ENCODE measurements at regions not wholly inside any gene's neighbourhood (a gene's known extent, or its start where the extent isn't known, plus 50 kb on each side); places are given as distances from the start of the nearest gene placed in this dataset.

GRCh38 chr14:55805250-55805649, 225.2 kb downstream of the KTN1 start:
- no peak for TF ChIP-seq CTCF (IDR thresholded peaks at IDR 0.05; ENCODE audit: low read depth, low read length)
- no peak for DNase-seq (ENCODE audit: extremely low read depth, low read depth)

GRCh38 chr14:55807053-55807880, 227.3 kb downstream of the KTN1 start:
- DNase-seq (ENCODE audit: extremely low read depth, low read depth) = no peak
- TF ChIP-seq CTCF (IDR thresholded peaks at IDR 0.05; ENCODE audit: low read depth, low read length) = no peak

- no peak for DNase-seq (ENCODE audit: extremely low read depth, low read depth)
- TF ChIP-seq CTCF (IDR thresholded peaks at IDR 0.05; ENCODE audit: low read depth, low read length) = no peak
Measured at GRCh38 chr14:55807881-55808379, 227.9 kb downstream of the KTN1 start.

- TF ChIP-seq CTCF (IDR thresholded peaks at IDR 0.05; ENCODE audit: low read depth, low read length) = no peak
- DNase-seq (ENCODE audit: extremely low read depth, low read depth) = no peak
Measured at GRCh38 chr14:55813630-55814029, 233.6 kb downstream of the KTN1 start.

- no peak for TF ChIP-seq CTCF (IDR thresholded peaks at IDR 0.05; ENCODE audit: low read depth, low read length)
- no peak for DNase-seq (ENCODE audit: extremely low read depth, low read depth)
Measured at GRCh38 chr14:55814064-55814463, 234.1 kb downstream of the KTN1 start.

GRCh38 chr14:55814873-55815272, 234.9 kb downstream of the KTN1 start:
- DNase-seq (ENCODE audit: extremely low read depth, low read depth) = no peak
- TF ChIP-seq CTCF (IDR thresholded peaks at IDR 0.05; ENCODE audit: low read depth, low read length) = no peak

GRCh38 chr14:55816225-55816624, 236.2 kb downstream of the KTN1 start:
- TF ChIP-seq CTCF (IDR thresholded peaks at IDR 0.05; ENCODE audit: low read depth, low read length) = no peak
- no peak for DNase-seq (ENCODE audit: extremely low read depth, low read depth)
